Epidermal melanocyte (primary cell): ENCODE measurements at regions not wholly inside any gene's neighbourhood (a gene's known extent, or its start where the extent isn't known, plus 50 kb on each side); places are given as distances from the start of the nearest gene placed in this dataset.

Experiments
- DNase-seq: peaks from one replicate; pipeline ENCODE4 v3.0.0; 2011; ENCODE audit warnings: low spot score; ENCODE audit not compliant: insufficient read length

DNA sequence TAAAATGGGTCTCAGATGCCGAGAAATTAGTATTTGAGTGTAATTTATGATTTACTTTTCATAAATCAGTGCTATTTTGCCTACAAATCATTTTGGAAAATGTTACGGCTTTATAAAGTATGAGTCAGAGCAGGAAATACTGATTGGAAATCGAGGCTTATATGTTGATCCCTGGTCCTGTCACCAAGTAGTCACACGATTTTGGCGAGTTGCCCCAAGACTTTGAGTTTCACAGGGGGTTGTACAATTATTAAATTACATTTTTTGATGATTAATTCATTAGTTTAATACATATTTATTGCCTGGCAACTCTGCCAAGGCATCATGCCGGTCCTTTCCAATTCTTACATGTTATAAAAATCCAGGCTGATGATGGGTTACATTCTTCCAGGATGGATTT lies 443.9 kb upstream of the KLF4 start:
- no peak for DNase-seq

GRCh38 chr9:107933097-107933496 lies 443.5 kb upstream of the KLF4 start:
- no peak for DNase-seq

GRCh38 chr9:107932601-107933000 lies 443.0 kb upstream of the KLF4 start:
- no peak for DNase-seq

GRCh38 chr9:107932046-107932445 lies 442.5 kb upstream of the KLF4 start:
- no peak for DNase-seq

DNA sequence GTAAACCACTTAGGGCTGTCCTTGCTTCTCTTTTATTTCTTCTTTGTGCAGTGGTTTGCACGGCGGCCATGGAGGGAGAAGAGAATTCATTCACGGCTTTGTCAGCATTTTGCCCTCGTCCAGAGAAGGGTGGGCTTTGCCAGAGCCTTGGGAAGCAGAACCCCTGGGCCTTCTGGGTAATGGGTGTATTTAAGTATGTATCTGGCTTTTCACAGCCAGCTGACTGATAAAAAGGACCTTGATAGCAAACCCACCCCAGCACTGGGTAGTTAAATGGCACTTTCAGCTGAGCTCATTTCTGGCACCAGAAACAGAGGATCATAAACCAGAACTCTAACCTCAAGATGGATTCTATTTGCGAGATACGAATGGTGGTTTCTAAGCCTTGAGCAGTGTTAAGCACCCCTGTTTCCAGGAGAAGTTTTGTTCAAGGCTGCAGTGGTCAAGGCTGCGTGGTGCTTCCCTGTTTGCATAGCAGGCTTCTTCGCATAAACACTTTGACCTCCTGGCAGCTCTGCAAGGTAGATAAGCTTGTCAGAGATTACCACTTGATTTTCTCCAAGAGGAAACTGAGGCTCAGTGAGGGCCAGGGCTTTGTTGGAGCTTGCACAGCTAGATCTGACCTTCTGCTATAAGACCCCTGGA lies 441.6 kb upstream of the KLF4 start:
- DNase-seq = no peak

DNA sequence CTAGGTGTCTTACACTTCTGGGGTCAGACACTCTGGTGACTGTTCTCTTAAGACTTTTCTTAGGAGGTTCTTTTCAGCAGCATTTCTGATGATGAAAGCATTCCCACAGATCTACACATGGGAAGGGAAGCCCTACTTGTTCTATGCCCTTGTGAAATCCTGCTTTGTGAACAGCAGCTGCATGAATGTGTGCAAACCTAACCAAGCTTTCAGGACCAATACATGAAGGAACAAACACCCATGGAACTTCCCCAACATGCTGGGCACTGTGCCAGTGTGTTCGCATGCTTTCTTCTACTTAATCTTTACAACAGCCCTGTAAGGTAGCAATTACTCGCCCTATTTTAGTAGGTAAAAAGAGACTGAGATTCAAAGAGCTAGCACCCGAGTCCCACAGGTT lies 439.9 kb upstream of the KLF4 start:
- no peak for DNase-seq

DNA sequence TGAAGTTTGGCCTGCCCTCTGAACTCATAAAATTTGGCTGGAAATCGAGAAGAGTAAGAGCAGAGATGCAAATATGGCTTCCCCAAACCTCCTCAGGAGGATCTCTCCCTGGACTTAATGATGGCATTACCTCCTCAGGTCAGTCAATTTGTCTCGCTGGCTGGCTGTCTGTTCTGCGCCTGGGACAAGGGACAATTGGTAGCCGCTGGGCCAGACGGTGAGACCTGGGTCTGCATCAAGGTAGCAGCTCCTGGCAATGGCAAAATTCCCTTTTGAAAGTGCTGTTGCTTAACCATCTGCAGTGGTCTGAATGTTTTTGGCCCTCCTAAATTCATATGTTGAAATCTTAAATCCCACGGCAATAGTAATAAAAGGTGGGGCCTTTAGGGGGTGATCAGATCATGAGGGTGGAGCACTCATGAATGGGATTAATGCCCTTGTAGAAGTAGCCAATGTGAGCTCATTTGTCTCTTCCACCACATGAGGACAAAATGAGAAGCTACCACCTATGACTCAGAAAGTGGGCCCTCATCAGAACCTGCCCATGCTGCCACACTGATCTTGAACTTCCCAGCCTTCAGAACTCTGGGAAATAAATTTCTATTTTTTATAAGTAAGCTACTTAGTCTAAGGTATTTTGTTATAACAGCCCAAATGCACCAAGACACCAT lies 439.3 kb upstream of the KLF4 start:
- no peak for DNase-seq

DNA sequence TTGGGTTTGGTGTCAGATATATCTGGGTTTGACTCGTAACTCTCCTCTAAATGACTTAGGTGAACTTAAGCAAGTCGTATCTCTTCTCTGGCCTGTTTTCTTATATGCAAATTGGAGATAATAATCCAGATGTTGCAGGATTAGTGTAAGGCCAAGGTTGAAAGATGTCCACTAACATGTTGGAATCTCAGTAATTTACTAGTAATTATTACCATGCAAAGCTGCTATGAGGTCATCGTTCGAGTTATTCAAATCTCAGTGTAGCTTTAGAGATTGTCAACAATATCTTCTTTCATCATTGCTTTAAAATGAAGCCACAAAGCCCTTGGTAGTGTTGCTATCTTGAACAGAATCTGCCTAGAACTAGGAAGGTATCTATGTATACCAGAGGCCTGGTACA lies 437.7 kb upstream of the KLF4 start:
- no peak for DNase-seq

- DNase-seq = no peak
These were observed 436.3 kb upstream of the KLF4 start for GRCh38 chr9:107925749-107926297.

GRCh38 chr9:107922260-107922659 lies 432.7 kb upstream of the KLF4 start:
- no peak for DNase-seq

GRCh38 chr9:107919263-107919662 lies 429.7 kb upstream of the KLF4 start:
- DNase-seq = no peak

GRCh38 chr9:107918749-107919148 lies 429.2 kb upstream of the KLF4 start:
- DNase-seq = no peak

DNA sequence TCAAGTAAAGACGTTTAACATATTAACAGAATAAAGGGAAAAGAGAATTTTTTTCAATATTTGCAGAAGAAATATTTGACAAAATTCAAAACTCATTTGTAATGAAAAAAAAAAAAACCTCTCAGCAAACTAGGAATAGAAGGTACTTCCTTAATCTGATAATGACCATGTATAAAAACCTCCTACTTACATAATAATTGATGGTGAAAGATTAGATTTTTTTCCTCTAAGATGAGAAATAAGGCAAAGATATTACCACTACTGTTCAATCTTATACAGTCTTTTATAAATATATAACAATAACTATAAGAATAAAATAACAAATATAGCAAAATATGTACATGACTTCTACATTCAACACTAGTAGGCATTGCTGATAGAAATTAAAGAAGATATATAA lies 424.6 kb upstream of the KLF4 start:
- no peak for DNase-seq

DNA sequence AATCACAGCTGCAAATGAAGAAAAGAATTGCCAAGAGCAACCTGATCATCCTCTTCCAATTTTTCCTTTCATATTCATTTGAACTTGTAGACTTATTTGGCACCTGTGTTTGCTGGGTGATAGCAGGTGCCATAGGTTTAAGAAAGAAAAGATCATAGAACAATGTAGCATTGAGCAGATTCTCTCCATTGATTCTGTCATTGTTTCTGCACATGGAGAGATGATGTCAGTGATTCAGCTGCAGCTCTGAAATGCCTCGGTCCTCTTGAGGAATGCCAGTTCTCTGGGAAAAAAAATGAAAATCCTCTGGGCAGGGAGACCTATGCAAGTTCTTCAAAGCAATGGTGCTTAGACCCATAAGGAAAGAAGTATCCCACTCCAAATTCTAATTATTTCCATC lies 418.1 kb upstream of the KLF4 start:
- no peak for DNase-seq

DNA sequence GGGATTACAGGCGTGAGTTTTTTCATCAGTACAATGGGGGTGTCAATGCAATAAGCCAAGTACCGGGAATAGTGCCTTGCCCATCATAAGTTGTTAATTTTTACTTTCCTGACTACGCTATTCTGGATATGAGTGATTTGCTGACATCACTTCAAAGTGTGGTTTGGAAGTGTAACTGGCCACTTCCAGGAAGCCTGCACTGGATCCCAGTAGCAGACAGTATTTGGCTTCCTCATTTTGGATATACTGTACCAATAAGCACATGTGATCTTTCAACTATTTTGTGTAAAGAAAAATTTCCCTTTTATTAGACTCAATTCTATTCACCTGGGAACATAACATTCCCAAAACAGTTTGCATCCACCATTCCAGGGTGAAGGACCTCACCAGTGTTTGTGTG lies 417.7 kb upstream of the KLF4 start:
- no peak for DNase-seq

DNA sequence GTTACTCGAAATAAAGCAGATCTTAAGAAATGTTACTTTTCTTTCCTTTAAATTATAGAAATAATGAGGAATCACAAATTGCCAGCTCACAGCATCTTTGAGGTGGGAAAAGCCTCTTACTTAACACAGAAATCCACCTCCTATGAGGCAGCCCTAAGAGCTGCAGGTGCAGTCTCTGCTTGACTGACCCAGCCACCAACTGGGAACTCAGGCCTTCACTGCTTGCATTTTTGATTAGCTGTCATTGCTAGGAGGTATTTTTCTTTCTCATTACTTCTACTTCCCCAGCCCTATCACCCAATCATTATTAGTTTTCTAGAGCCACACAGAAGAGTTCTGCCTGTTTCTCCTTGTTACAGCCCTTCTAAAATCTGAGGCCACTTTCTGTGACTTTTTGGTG lies 416.5 kb upstream of the KLF4 start:
- DNase-seq = no peak

- no peak for DNase-seq
These were observed 415.9 kb upstream of the KLF4 start for GRCh38 chr9:107905308-107906020.

DNA sequence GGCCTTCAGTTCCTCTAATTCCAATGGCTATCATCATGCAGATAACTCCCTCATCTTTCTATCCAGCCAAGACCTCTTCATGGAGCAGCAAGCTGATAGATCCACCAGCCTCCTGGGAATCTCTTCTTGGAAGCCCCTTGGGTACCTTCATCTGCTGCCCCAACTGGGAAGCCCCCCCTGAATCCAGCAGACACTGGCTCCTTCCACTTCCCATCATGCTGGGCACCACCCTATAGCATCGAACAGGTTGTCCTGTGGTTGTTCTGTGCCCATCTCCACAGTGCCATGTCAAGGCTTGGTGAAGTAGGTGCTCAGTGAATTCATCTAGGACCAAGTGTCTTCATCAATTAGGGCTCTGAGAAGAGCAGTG lies 410.4 kb upstream of the KLF4 start:
- no peak for DNase-seq

GRCh38 chr9:107898761-107899160 lies 409.2 kb upstream of the KLF4 start:
- DNase-seq = no peak

GRCh38 chr9:107896544-107896943 lies 407.0 kb upstream of the KLF4 start:
- DNase-seq = no peak

GRCh38 chr9:107895501-107896001 lies 406.0 kb upstream of the KLF4 start:
- no peak for DNase-seq

DNA sequence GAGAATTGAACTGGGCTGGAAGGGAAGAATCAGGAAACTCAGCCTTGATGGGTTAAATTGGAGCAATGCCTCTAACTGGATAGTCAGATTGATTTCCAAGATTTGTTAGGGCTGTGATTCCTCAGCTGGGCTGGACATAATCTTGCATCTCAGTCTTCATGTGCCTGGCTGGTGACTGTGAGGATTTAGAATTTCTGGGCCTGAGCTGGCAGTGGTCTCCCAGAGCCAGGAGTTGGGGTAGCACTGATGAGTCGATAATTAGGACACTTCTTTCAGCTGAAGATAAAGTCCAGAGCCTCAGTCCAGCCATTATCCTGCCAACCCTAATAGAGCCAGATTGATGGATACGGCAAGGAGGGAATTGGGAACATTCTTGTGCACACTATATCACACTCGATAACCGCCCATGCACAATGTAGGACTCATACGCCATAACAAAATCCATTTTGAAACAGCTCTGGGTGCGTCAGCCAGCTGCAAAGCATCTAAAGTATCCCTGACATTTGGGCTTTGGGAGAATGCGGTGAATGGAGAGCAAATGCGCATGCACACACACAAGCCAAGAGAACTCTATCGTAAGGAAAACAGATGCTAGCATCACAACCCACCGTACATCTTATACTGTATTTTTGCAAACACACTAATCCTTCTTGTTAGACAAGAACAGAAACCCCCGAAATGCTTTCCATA lies 405.1 kb upstream of the KLF4 start:
- no peak for DNase-seq
